ENCODE measurements at regions not wholly inside any gene's neighbourhood (a gene's known extent, or its start where the extent isn't known, plus 50 kb on each side); places are given as distances from the start of the nearest gene placed in this dataset.

DNA sequence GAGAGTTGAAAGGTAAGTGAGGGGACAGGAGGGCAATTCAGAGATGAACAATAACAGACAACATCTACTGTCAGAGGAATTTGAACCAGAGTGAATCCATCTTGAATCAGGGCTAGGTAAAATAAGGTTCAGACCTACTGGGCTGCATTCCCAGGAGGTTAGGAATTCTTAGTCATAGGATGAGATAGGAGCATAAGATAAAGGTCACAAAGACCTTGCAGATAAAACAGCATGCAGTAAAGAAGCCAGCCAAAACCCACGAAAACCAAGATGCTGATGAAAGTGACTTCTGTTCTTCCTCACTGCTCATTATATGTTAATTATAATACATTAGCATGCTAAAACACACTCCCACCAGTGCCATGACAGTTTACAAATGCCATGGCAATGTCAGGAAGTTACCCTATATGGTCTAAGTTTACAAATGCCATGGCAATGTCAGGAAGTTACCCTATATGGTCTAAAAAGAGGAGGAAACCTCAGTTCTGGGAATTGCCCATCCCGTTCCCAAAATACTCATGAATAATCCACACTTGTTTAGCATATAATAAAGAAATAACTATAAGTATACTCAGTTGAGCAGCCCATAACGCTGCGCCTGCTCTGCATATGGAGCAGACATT, 248.5 kb downstream of the HAO1 start:
- peaks cover 29% of the 10 kb centered on the region for H3K9me3 Mint-ChIP-seq
- H3K27ac Mint-ChIP-seq = no peak overlapping the region
- no peaks in the 10 kb centered on the region for H3K4me1 Mint-ChIP-seq (ENCODE audit: low read depth)
- DNase-seq = no peak
- H3K36me3 Mint-ChIP-seq (ENCODE audit: low read depth) = no peaks in the 10 kb centered on the region
- H3K4me3 Mint-ChIP-seq = no peak overlapping the region
- H3K27me3 Mint-ChIP-seq (ENCODE audit: insufficient read depth) = no peaks in the 10 kb centered on the region
- TF ChIP-seq, protein P1, sequence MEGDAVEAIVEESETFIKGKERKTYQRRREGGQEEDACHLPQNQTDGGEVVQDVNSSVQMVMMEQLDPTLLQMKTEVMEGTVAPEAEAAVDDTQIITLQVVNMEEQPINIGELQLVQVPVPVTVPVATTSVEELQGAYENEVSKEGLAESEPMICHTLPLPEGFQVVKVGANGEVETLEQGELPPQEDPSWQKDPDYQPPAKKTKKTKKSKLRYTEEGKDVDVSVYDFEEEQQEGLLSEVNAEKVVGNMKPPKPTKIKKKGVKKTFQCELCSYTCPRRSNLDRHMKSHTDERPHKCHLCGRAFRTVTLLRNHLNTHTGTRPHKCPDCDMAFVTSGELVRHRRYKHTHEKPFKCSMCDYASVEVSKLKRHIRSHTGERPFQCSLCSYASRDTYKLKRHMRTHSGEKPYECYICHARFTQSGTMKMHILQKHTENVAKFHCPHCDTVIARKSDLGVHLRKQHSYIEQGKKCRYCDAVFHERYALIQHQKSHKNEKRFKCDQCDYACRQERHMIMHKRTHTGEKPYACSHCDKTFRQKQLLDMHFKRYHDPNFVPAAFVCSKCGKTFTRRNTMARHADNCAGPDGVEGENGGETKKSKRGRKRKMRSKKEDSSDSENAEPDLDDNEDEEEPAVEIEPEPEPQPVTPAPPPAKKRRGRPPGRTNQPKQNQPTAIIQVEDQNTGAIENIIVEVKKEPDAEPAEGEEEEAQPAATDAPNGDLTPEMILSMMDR (IDR thresholded peaks at IDR 0.05) = no peak

DNA sequence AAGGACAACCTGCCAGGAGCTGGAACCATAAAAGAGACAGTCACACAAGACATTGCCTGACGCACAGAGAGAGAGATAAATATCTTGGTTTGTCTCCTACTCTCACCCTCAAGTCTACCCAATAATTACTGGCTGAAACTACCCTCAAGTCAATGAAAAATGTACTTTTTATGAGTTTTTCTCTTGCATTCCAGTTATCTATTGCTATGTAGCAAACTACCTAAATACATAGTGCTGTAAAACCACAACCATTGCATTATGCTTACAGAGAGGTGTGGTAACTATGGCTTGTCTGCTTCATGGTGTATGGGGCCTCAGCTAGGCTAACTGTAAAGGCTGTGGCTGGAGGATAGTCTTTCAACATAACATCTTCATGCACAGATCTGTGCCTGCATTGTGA, 247.8 kb downstream of the HAO1 start:
- no peak overlapping the region for H3K27ac Mint-ChIP-seq
- H3K9me3 Mint-ChIP-seq = peaks cover 26% of the 10 kb centered on the region
- H3K36me3 Mint-ChIP-seq (ENCODE audit: low read depth) = no peaks in the 10 kb centered on the region
- no peaks in the 10 kb centered on the region for H3K4me1 Mint-ChIP-seq (ENCODE audit: low read depth)
- DNase-seq = no peak
- TF ChIP-seq, protein P1 (IDR thresholded peaks at IDR 0.05) = no peak
- no peaks in the 10 kb centered on the region for H3K27me3 Mint-ChIP-seq (ENCODE audit: insufficient read depth)
- no peak overlapping the region for H3K4me3 Mint-ChIP-seq

DNA sequence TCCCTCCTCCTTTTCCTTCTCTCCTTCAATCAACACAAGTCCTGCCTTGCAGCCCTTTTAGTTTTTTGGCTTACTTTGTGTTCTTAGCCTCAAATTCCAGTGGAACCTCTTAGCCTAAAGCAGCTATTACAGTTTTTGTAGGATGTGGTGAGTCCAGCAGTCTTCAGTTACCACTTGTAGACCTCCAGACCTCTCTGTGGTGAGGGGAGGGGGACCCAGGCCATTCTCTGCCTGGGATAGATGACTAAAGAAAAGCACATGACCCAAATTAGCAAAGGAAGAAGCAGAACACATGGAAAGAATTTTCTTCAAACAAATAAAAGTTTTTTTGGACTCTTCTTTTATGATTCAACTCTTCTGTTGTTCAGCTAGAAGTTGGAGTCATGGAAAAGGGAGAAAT, 246.5 kb downstream of the HAO1 start:
- Mint-ChIP-seq H3K36me3 (ENCODE audit: low read depth) (no peaks in the 10 kb centered on the region), H3K27ac (no peak overlapping the region), H3K9me3 (peaks cover 19% of the 10 kb centered on the region), H3K27me3 (ENCODE audit: insufficient read depth) (no peaks in the 10 kb centered on the region), H3K4me3 (no peak overlapping the region), H3K4me1 (ENCODE audit: low read depth) (no peaks in the 10 kb centered on the region)
- no peak for DNase-seq
- TF ChIP-seq, protein P1 (IDR thresholded peaks at IDR 0.05) = no peak

- H3K9me3 Mint-ChIP-seq = peaks cover 10% of the 10 kb centered on the region
- no peak overlapping the region for H3K27ac Mint-ChIP-seq
- H3K27me3 Mint-ChIP-seq (ENCODE audit: insufficient read depth) = no peaks in the 10 kb centered on the region
- no peak for DNase-seq
- no peak overlapping the region for H3K4me3 Mint-ChIP-seq
- TF ChIP-seq, protein P1 (IDR thresholded peaks at IDR 0.05) = no peak
- no peaks in the 10 kb centered on the region for H3K4me1 Mint-ChIP-seq (ENCODE audit: low read depth)
- H3K36me3 Mint-ChIP-seq (ENCODE audit: low read depth) = no peaks in the 10 kb centered on the region
Observed at GRCh38 chr20:7695051-7695495, 245.2 kb downstream of the HAO1 start.

DNA sequence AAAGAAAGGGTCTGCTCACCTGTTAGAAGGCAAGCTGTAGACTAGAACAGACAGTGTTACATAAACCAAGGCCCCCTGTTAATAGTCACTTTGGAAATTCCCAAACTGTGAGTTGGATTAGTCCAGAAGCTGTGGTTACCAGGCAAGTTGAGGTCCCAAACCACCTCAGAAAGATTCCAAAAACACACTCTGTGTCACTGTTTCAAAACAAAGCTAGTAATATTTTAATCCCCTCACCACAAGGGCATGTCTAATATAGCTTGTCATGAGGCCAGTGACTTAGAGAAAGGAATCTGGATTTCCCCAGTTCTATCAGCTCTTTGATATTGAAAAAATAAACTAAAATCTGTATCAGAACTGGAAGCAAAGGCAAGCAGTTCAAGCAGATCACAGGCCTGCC, 244.6 kb downstream of the HAO1 start:
- Mint-ChIP-seq H3K9me3 (peaks cover 6% of the 10 kb centered on the region), H3K36me3 (ENCODE audit: low read depth) (no peaks in the 10 kb centered on the region), H3K4me1 (ENCODE audit: low read depth) (no peaks in the 10 kb centered on the region), H3K27me3 (ENCODE audit: insufficient read depth) (no peaks in the 10 kb centered on the region), H3K27ac (no peak overlapping the region), H3K4me3 (no peak overlapping the region)
- TF ChIP-seq, protein P1 (IDR thresholded peaks at IDR 0.05) = no peak
- no peak for DNase-seq

DNA sequence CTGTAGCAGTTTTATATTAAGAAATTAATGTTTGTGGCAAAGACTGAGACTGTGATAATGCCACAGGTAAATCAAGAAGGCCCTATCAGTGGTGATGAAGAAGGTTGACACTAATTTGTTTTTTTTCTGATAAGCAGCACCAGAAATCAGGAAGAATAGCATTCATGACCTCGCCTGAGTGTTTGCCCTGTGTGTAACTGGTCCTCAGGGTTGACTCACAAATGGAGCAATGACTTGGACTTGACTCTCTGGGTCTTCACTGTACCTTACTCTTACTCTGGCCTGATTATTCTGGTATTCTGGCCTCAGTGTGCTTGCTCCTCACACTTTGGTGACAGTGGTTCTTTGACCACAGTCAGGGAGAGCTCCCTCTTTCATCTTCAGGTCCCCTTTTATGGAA, 243.9 kb downstream of the HAO1 start:
- no peaks in the 10 kb centered on the region for H3K27me3 Mint-ChIP-seq (ENCODE audit: insufficient read depth)
- no peak for DNase-seq
- H3K27ac Mint-ChIP-seq = no peak overlapping the region
- H3K4me3 Mint-ChIP-seq = no peak overlapping the region
- no peaks in the 10 kb centered on the region for H3K4me1 Mint-ChIP-seq (ENCODE audit: low read depth)
- H3K9me3 Mint-ChIP-seq = peaks cover 8% of the 10 kb centered on the region
- H3K36me3 Mint-ChIP-seq (ENCODE audit: low read depth) = no peaks in the 10 kb centered on the region
- TF ChIP-seq, protein P1 (IDR thresholded peaks at IDR 0.05) = no peak

All from HFFc6 (cell line).